Esophagus muscularis mucosa (tissue), 3 donors: ENCODE measurements at regions not wholly inside any gene's neighbourhood (a gene's known extent, or its start where the extent isn't known, plus 50 kb on each side); places are given as distances from the start of the nearest gene placed in this dataset.

Source experiments
- CTCF ChIP-seq, 3 experiments: fragments of 200-600 bp in 2 of 3; fragments of 450-650 bp in 1 of 3; sonication (generic) in 2 of 3; IDR thresholded peaks; one replicate each; pipeline ENCODE4 v1.5.1; 2017 to 2019; ENCODE audit warnings: antibody characterized with exemption in 3 of 3, mild to moderate bottlenecking in 2 of 3, moderate library complexity in 1 of 3
- POLR2A ChIP-seq: fragments of 450-650 bp; IDR thresholded peaks from one replicate; pipeline ENCODE4 v1.6.1; 2017; ENCODE audit warnings: antibody characterized with exemption, moderate library complexity, mild to moderate bottlenecking, low read depth

GRCh38 chr10:121352231-121352855, 245.9 kb downstream of the FGFR2 start:
- TF ChIP-seq POLR2A (no peak), CTCF (IDR thresholded peaks at IDR 0.05) (no peak)
